ENCODE measurements at regions not wholly inside any gene's neighbourhood (a gene's known extent, or its start where the extent isn't known, plus 50 kb on each side); places are given as distances from the start of the nearest gene placed in this dataset.

- Histone ChIP-seq H3K9me1 (ENCODE audit: control insufficient read depth, insufficient read depth, low read length) (no peaks in the 10 kb centered on the region), H3K9ac (ENCODE audit: insufficient read depth in 1 of 2, low read depth in 2 of 2, low read length in 2 of 2) (no peak overlapping the region), H3K9me3 (replicated peaks; ENCODE audit: control insufficient read depth, insufficient read depth, low read depth, low read length) (no peaks in the 10 kb centered on the region), H4K20me1 (replicated peaks; ENCODE audit: control insufficient read depth, insufficient read depth, low read length) (no peaks in the 10 kb centered on the region), H3K36me3 (ENCODE audit: control insufficient read depth, insufficient read depth, low read length) (no peaks in the 10 kb centered on the region), H2AFZ (ENCODE audit: low read depth, low read length) (no peak overlapping the region), H3K27me3 (ENCODE audit: control insufficient read depth in 2 of 2, insufficient read depth in 2 of 2, low read length in 2 of 2) (peaks cover 2 to 12% of the 10 kb centered on the region in 2 experiments; a peak in 3 of 5 replicates), H3K79me2 (ENCODE audit: control insufficient read depth, insufficient read depth, low read length) (no peaks in the 10 kb centered on the region), H3K27ac (ENCODE audit: extremely low read depth, low read depth, low read length) (no peak overlapping the region), H3K4me1 (replicated peaks in 1 of 2; ENCODE audit: control insufficient read depth in 2 of 2, insufficient read depth in 2 of 2, low read length in 2 of 2) (no peaks in the 10 kb centered on the region), H3K4me3 (no peak overlapping the region), H3K4me2 (ENCODE audit: insufficient read depth, low read length) (no peak overlapping the region)
- 0% methylated on average over 8 of the region's 8 CpGs for WGBS (ENCODE audit: insufficient coverage, low coverage, missing lambda C conversion rate)
- in situ Hi-C loops (cut with MboI) (no loop called here), intact Hi-C loops (cut with micrococcal nuclease) (no loop called here)
- FAIRE-seq, result no peak
- CTCF ChIA-PET (ENCODE audit: low intra/inter-chr PET ratio), result interaction anchor here (0.6 kb wide), 1 partner anchor 74 kb away, joined by 3 read pairs; no protein-coding TSS in a partner anchor
- no peak for DNase-seq (ENCODE audit: extremely low read depth in 1 of 4, low spot score in 3 of 4)
- no peak for ATAC-seq
- BruUV-seq (replicated peaks), result no TSS peak
- POLR2A ChIA-PET, result interaction anchor here (0.7 kb wide), 1 partner anchor 233 kb away, joined by 3 read pairs; no protein-coding TSS in a partner anchor
- TF ChIP-seq MAFF (IDR thresholded peaks at IDR 0.05; ENCODE audit: low read length) (peak; percentile 46), ZNF23 (CRISPR knock-in tag; IDR thresholded peaks at IDR 0.05) (no peak), VEZF1 (CRISPR knock-in tag; IDR thresholded peaks at IDR 0.05) (no peak), ZNF512 (tag; IDR thresholded peaks at IDR 0.05) (no peak), POLR2AphosphoS2 (IDR thresholded peaks at IDR 0.05; ENCODE audit: low read length) (no peak), C11orf30 (IDR thresholded peaks at IDR 0.05; ENCODE audit: low read depth) (peak; percentile 62; the same call in 1 of the 2 replicates), HEY1 (CRISPR knock-in tag; IDR thresholded peaks at IDR 0.05; ENCODE audit: borderline replicate concordance) (no peak), ADNP (tag; IDR thresholded peaks at IDR 0.05) (no peak), ZFX (CRISPR knock-in tag; IDR thresholded peaks at IDR 0.05) (no peak), SMAD2 (IDR thresholded peaks at IDR 0.05; ENCODE audit: low read depth, low read length) (no peak), XRCC4 (IDR thresholded peaks at IDR 0.05; ENCODE audit: extremely low read depth, insufficient read depth, insufficient read length) (no peak), ZNF668 (CRISPR knock-in tag; IDR thresholded peaks at IDR 0.05) (no peak), MAFG (tag; conservative IDR thresholded peaks at IDR 0.05) (peak; percentile 62), MAFK (IDR thresholded peaks at IDR 0.05; ENCODE audit: low read length) (0 out of 2 replicates have a peak, but pooled peaks have one; percentile 28), ZNF316 (IDR thresholded peaks at IDR 0.05) (peak; percentile 60; the same call in 1 of the 2 replicates), PRDM10 (IDR thresholded peaks at IDR 0.05; ENCODE audit: partially characterized antibody) (no peak), POLR2B (IDR thresholded peaks at IDR 0.05; ENCODE audit: low read depth, partially characterized antibody) (no peak), MCM5 (IDR thresholded peaks at IDR 0.05; ENCODE audit: low read depth) (no peak)
These were observed 443.2 kb upstream of the ID2 start for GRCh38 chr2:8238521-8239230.

All from K562 (cell line).